GM21786 (cell line): ENCODE measurements at regions not wholly inside any gene's neighbourhood (a gene's known extent, or its start where the extent isn't known, plus 50 kb on each side); places are given as distances from the start of the nearest gene placed in this dataset.

Experiments used
- ATAC-seq: cut with Tn5 transposase; IDR thresholded peaks from one replicate; pipeline ENCODE4 v1.9.1; 2021; ENCODE audit not compliant: unreplicated experiment

- no peak for ATAC-seq
Observed at GRCh38 chr9:2925016-2925415, 81.1 kb upstream of the PUM3 start.

GRCh38 chr9:2924380-2924768 is 80.5 kb upstream of the PUM3 start:
- no peak for ATAC-seq

GRCh38 chr9:2923766-2924379 is 80.0 kb upstream of the PUM3 start:
- no peak for ATAC-seq

GRCh38 chr9:2919347-2919746 is 75.5 kb upstream of the PUM3 start:
- no peak for ATAC-seq

- ATAC-seq: no peak
Observed at GRCh38 chr9:2916382-2916985, 72.6 kb upstream of the PUM3 start.

- ATAC-seq: no peak
Observed at GRCh38 chr9:2913026-2913425, 69.1 kb upstream of the PUM3 start.

- ATAC-seq: no peak
Observed at GRCh38 chr9:2907411-2907810, 63.5 kb upstream of the PUM3 start.

GRCh38 chr9:2904242-2904930 is 60.5 kb upstream of the PUM3 start:
- ATAC-seq: no peak
